Mesendoderm (in vitro differentiated cells): ENCODE measurements at regions not wholly inside any gene's neighbourhood (a gene's known extent, or its start where the extent isn't known, plus 50 kb on each side); places are given as distances from the start of the nearest gene placed in this dataset.

Experiments
- DNase-seq: peaks from one replicate; pipeline ENCODE4 v3.0.0; 2013
- H2AK5ac ChIP-seq: 2 replicates; pipeline ENCODE4 v1.6.1; 2013; ENCODE audit warnings: low read length, inconsistent platforms
- H2BK120ac ChIP-seq: 2 replicates; pipeline ENCODE4 v1.6.1; 2013; ENCODE audit warnings: low read depth, mild to moderate bottlenecking, low read length, moderate library complexity, mixed read lengths
- H2BK15ac ChIP-seq: replicated peaks from 2 replicates; pipeline ENCODE4 v1.6.1; 2013; ENCODE audit warnings: low read depth, mild to moderate bottlenecking, moderate library complexity
- H2BK5ac ChIP-seq: 2 replicates; pipeline ENCODE4 v1.6.1; 2013; ENCODE audit warnings: low read length, inconsistent platforms
- H3K18ac ChIP-seq: 2 replicates; pipeline ENCODE4 v1.6.1; 2013; ENCODE audit warnings: mild to moderate bottlenecking, low read length, mixed read lengths
- H3K23ac ChIP-seq: one replicate; pipeline ENCODE4 v1.6.1; 2013; ENCODE audit warnings: low read length
- H3K27ac ChIP-seq: 2 replicates; pipeline ENCODE4 v1.5.1; 2013; ENCODE audit warnings: low read depth, mild to moderate bottlenecking, inconsistent platforms, low read length, moderate library complexity
- H3K27me3 ChIP-seq: 2 replicates; pipeline ENCODE4 v1.6.1; 2013; ENCODE audit warnings: low read length, control low read depth, mild to moderate bottlenecking, inconsistent platforms; ENCODE audit not compliant: insufficient read depth, poor library complexity
- H3K36me3 ChIP-seq: 2 replicates; pipeline ENCODE4 v1.6.1; 2013; ENCODE audit warnings: low read length, inconsistent platforms; ENCODE audit not compliant: control insufficient read depth, insufficient read depth
- H3K4ac ChIP-seq: one replicate; pipeline ENCODE4 v1.6.1; 2013; ENCODE audit warnings: low read depth, mild to moderate bottlenecking, low read length, moderate library complexity
- H3K4me1 ChIP-seq: 2 replicates; pipeline ENCODE4 v1.6.1; 2013; ENCODE audit warnings: low read depth, low read length, inconsistent platforms; ENCODE audit not compliant: control insufficient read depth
- H3K4me2 ChIP-seq: 2 replicates; pipeline ENCODE4 v1.6.1; 2013; ENCODE audit warnings: low read length
- H3K4me3 ChIP-seq: 2 replicates; pipeline ENCODE4 v1.5.1; 2013; ENCODE audit warnings: mild to moderate bottlenecking, low read length
- H3K56ac ChIP-seq: one replicate; pipeline ENCODE4 v1.6.1; 2013; ENCODE audit warnings: low read length
- H3K79me1 ChIP-seq: 2 replicates; pipeline ENCODE4 v1.6.1; 2013; ENCODE audit warnings: low read length, inconsistent platforms
- H3K79me2 ChIP-seq: 2 replicates; pipeline ENCODE4 v1.6.1; 2013; ENCODE audit warnings: mild to moderate bottlenecking, low read length; ENCODE audit not compliant: control insufficient read depth, insufficient read depth
- H3K9ac ChIP-seq: 2 replicates; pipeline ENCODE4 v1.6.1; 2013; ENCODE audit warnings: low read length, inconsistent platforms
- H4K5ac ChIP-seq: one replicate; pipeline ENCODE4 v1.6.1; 2013; ENCODE audit warnings: low read length
- H4K8ac ChIP-seq: one replicate; pipeline ENCODE4 v1.6.1; 2013; ENCODE audit warnings: low read depth, mild to moderate bottlenecking, control low read depth, low read length, moderate library complexity
- WGBS: extraction: QIAGEN DNeasy Blood & Tissue Kit; methylation state at CpG from one replicate; pipeline ENCODE4 v1.1.7; 2013; ENCODE audit warnings: low lambda C conversion rate, missing lambda C conversion rate; ENCODE audit not compliant: insufficient coverage; ENCODE audit errors: extremely low coverage; 5-methylcytosine and 5-hydroxymethylcytosine counted together

- H3K36me3 ChIP-seq = no peaks in the 10 kb centered on the region
- no peak overlapping the region for H2BK15ac ChIP-seq
- no peaks in the 10 kb centered on the region for H3K4me1 ChIP-seq
- H3K23ac ChIP-seq = no peak overlapping the region
- DNase-seq = no peak
- no CpG with 5 or more reads among the region's 5 CpGs for WGBS
- H3K4me3 ChIP-seq = no peak overlapping the region
- no peak overlapping the region for H2AK5ac ChIP-seq
- no peaks in the 10 kb centered on the region for H3K79me1 ChIP-seq
- no peak overlapping the region for H2BK120ac ChIP-seq
- H4K5ac ChIP-seq = no peak overlapping the region
- no peak overlapping the region for H3K4me2 ChIP-seq
- H3K79me2 ChIP-seq = no peaks in the 10 kb centered on the region
- H3K27ac ChIP-seq = no peak overlapping the region
- H3K56ac ChIP-seq = no peak overlapping the region
- H3K9ac ChIP-seq = no peak overlapping the region
- no peak overlapping the region for H3K18ac ChIP-seq
- no peaks in the 10 kb centered on the region for H3K27me3 ChIP-seq
- H3K4ac ChIP-seq = no peak overlapping the region
- no peak overlapping the region for H2BK5ac ChIP-seq
- no peak overlapping the region for H4K8ac ChIP-seq
Observed at GRCh38 chr5:71957292-71957898, 149.9 kb upstream of the MAP1B start.

- no peak overlapping the region for H2AK5ac ChIP-seq
- no peak overlapping the region for H4K5ac ChIP-seq
- no peak overlapping the region for H3K18ac ChIP-seq
- H3K4ac ChIP-seq = no peak overlapping the region
- no peak overlapping the region for H3K4me2 ChIP-seq
- no peak for DNase-seq
- no peak overlapping the region for H3K9ac ChIP-seq
- no peak overlapping the region for H2BK15ac ChIP-seq
- no peak overlapping the region for H3K27ac ChIP-seq
- no peaks in the 10 kb centered on the region for H3K36me3 ChIP-seq
- WGBS = no CpG with 5 or more reads among the region's 4 CpGs
- no peaks in the 10 kb centered on the region for H3K79me1 ChIP-seq
- H2BK5ac ChIP-seq = no peak overlapping the region
- no peak overlapping the region for H4K8ac ChIP-seq
- H3K23ac ChIP-seq = no peak overlapping the region
- no peaks in the 10 kb centered on the region for H3K4me1 ChIP-seq
- H3K79me2 ChIP-seq = no peaks in the 10 kb centered on the region
- no peak overlapping the region for H3K56ac ChIP-seq
- H3K27me3 ChIP-seq = no peaks in the 10 kb centered on the region
- no peak overlapping the region for H3K4me3 ChIP-seq
- H2BK120ac ChIP-seq = no peak overlapping the region
Observed at GRCh38 chr5:71960195-71960594, 147.1 kb upstream of the MAP1B start.

- Histone ChIP-seq H3K79me1 (no peaks in the 10 kb centered on the region), H3K27ac (no peak overlapping the region), H3K79me2 (no peaks in the 10 kb centered on the region), H3K4me1 (no peaks in the 10 kb centered on the region), H3K27me3 (no peaks in the 10 kb centered on the region), H3K4me3 (no peak overlapping the region), H2AK5ac (no peak overlapping the region), H3K4me2 (no peak overlapping the region), H3K9ac (no peak overlapping the region), H3K4ac (no peak overlapping the region), H3K36me3 (no peaks in the 10 kb centered on the region), H3K18ac (no peak overlapping the region), H2BK5ac (no peak overlapping the region), H3K56ac (no peak overlapping the region), H3K23ac (no peak overlapping the region), H4K8ac (no peak overlapping the region), H2BK120ac (no peak overlapping the region), H2BK15ac (no peak overlapping the region), H4K5ac (no peak overlapping the region)
- no CpG with 5 or more reads among the region's 7 CpGs for WGBS
- no peak for DNase-seq
Observed at GRCh38 chr5:71961786-71962185, 145.5 kb upstream of the MAP1B start.

DNA sequence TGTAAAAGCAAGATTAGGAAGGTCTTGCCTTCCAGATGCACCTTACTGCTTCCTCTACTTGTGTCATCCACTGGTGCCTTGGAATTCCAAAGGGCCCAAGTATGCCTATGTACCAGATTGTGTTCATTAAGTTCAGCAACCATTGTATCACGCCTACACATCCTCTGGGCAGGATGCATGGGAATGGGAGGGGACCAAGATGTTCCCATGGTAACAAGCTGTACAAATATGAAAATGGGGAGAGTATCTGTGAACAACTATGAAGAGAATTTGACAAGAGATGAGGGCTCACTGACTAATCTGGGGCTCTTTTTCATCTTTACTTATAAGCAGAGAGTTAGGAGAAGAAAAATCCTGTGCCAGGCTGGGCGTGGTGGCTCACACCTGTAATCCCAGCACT, 137.8 kb upstream of the MAP1B start:
- Histone ChIP-seq H3K56ac (no peak overlapping the region), H3K4me3 (no peak overlapping the region), H3K4ac (no peak overlapping the region), H2BK5ac (no peak overlapping the region), H2BK15ac (no peak overlapping the region), H3K23ac (no peak overlapping the region), H3K79me1 (no peaks in the 10 kb centered on the region), H3K4me2 (no peak overlapping the region), H3K36me3 (no peaks in the 10 kb centered on the region), H4K5ac (no peak overlapping the region), H3K18ac (no peak overlapping the region), H4K8ac (no peak overlapping the region), H2AK5ac (no peak overlapping the region), H3K9ac (no peak overlapping the region), H2BK120ac (no peak overlapping the region), H3K4me1 (no peaks in the 10 kb centered on the region), H3K79me2 (no peaks in the 10 kb centered on the region), H3K27ac (no peak overlapping the region), H3K27me3 (no peaks in the 10 kb centered on the region)
- no CpG with 5 or more reads among the region's 2 CpGs for WGBS
- no peak for DNase-seq

DNA sequence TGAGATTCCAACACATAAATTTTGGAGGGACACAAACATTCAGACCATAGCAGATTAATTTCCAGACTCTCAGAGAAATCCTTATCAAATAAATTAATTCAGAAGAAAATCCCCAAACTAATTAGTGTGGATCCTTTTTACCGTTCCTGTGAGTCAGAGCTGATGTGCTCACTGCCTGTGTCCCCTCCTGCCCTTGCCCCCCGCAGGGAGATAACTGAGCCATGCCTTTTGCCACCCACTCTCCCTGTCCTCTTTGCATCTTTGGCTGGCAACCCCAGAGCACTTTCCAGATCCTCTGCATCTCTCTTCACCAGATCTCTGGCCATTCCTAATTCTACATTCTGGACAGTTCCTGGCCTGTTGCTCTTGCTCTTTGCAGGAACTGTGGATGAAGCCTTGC, 135.4 kb upstream of the MAP1B start:
- whole genome bisulfite sequencing = no CpG with 5 or more reads among the region's 2 CpGs
- Histone ChIP-seq H4K8ac (no peak overlapping the region), H3K4me3 (no peak overlapping the region), H3K27ac (no peak overlapping the region), H3K4me2 (no peak overlapping the region), H2BK120ac (no peak overlapping the region), H3K36me3 (no peaks in the 10 kb centered on the region), H3K4ac (no peak overlapping the region), H3K79me2 (no peaks in the 10 kb centered on the region), H3K4me1 (no peaks in the 10 kb centered on the region), H2AK5ac (no peak overlapping the region), H3K9ac (no peak overlapping the region), H3K18ac (no peak overlapping the region), H3K56ac (no peak overlapping the region), H2BK15ac (no peak overlapping the region), H4K5ac (no peak overlapping the region), H3K27me3 (no peaks in the 10 kb centered on the region), H3K79me1 (no peaks in the 10 kb centered on the region), H2BK5ac (no peak overlapping the region), H3K23ac (no peak overlapping the region)
- DNase-seq = no peak

GRCh38 chr5:71972777-71973473, 134.3 kb upstream of the MAP1B start:
- no peak overlapping the region for H2BK120ac ChIP-seq
- H3K36me3 ChIP-seq = no peaks in the 10 kb centered on the region
- no CpG with 5 or more reads among the region's 8 CpGs for WGBS
- no peak overlapping the region for H3K18ac ChIP-seq
- no peak overlapping the region for H3K56ac ChIP-seq
- H3K4me3 ChIP-seq = no peak overlapping the region
- no peak overlapping the region for H3K9ac ChIP-seq
- no peak overlapping the region for H3K4ac ChIP-seq
- no peak overlapping the region for H3K4me2 ChIP-seq
- H4K5ac ChIP-seq = no peak overlapping the region
- H3K27ac ChIP-seq = no peak overlapping the region
- DNase-seq = no peak
- no peak overlapping the region for H2AK5ac ChIP-seq
- no peaks in the 10 kb centered on the region for H3K4me1 ChIP-seq
- no peaks in the 10 kb centered on the region for H3K79me2 ChIP-seq
- H2BK5ac ChIP-seq = no peak overlapping the region
- no peak overlapping the region for H3K23ac ChIP-seq
- no peaks in the 10 kb centered on the region for H3K79me1 ChIP-seq
- no peak overlapping the region for H4K8ac ChIP-seq
- H3K27me3 ChIP-seq = no peaks in the 10 kb centered on the region
- H2BK15ac ChIP-seq = no peak overlapping the region
